H7 (cell line): ENCODE measurements at regions not wholly inside any gene's neighbourhood (a gene's known extent, or its start where the extent isn't known, plus 50 kb on each side); places are given as distances from the start of the nearest gene placed in this dataset.

Experiments
- DNase-seq: peaks from one replicate; pipeline ENCODE4 v3.0.0; 2012
- H3K27me3 ChIP-seq: 2 replicates; pipeline ENCODE4 v1.6.0; 2011; ENCODE audit warnings: mild to moderate bottlenecking, low read length; ENCODE audit not compliant: control insufficient read depth, insufficient read depth
- H3K36me3 ChIP-seq: replicated peaks from 2 replicates; pipeline ENCODE4 v1.5.1; 2011; ENCODE audit warnings: low read length; ENCODE audit not compliant: control insufficient read depth, insufficient read depth
- H3K4me3 ChIP-seq: 2 replicates; pipeline ENCODE4 v1.5.1; 2011; ENCODE audit warnings: low read depth, mild to moderate bottlenecking, control low read depth, low read length, moderate library complexity; ENCODE audit not compliant: insufficient read depth

GRCh38 chr16:79795556-79795955 is 195.0 kb upstream of the MAF start:
- no peak for DNase-seq
- Histone ChIP-seq H3K36me3 (no peaks in the 10 kb centered on the region), H3K27me3 (no peaks in the 10 kb centered on the region), H3K4me3 (no peak overlapping the region)

GRCh38 chr16:79794941-79795340 is 194.4 kb upstream of the MAF start:
- Histone ChIP-seq H3K27me3 (no peaks in the 10 kb centered on the region), H3K4me3 (no peak overlapping the region), H3K36me3 (no peaks in the 10 kb centered on the region)
- no peak for DNase-seq

DNA sequence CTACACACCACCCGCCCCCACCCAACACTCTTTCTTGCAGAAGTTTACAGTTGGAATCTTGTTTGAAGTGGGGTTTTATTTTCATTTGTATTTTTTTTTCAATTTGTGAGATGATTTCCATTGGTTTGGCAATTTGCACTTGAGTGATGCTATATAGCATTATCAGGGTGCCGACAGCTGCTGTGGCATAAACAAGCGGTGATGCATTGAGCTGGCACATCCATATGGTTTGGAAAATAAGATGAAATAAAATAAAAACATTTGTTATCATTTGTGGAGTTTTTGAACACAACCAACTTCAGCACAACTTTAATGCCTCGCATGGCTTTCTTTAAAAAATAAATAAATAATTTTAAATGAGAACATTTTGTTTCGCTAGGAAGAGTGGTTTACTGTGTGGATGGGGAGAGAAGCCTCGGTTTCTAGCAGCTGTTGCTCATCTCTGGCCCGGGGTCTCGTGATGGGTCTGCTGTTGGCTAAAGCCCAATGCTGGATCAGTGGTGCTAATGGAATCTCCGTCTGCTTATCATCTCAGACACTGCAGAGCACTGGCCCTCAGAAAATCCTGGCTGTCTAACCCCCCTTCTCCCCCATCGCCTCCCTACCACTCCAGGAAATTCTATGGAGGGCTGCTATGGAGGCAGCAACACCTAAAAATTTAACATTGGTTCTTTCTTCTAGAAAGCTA is 192.3 kb upstream of the MAF start:
- no peak for DNase-seq
- H3K27me3 ChIP-seq = no peaks in the 10 kb centered on the region

DNA sequence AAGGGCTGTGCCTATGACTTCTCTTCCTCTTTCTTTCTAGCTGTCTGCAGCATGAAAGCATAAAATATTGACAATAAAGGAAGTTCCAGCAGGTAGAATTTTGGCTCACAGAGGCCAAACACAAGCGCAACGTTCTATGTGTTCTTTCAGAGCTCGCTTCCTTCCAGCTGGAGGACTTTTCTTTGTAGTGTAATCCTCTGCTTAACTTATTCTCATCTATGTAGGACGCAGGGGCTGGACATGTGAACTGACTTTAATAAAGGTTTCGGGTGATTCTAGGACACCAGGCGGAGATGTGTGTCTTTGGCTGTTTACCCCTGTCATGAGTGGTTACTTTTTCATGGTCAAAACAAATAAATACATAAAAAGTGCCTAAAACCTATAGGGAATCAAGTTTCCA is 191.5 kb upstream of the MAF start:
- DNase-seq = no peak
- Histone ChIP-seq H3K27me3 (no peaks in the 10 kb centered on the region), H3K4me3 (no peak overlapping the region), H3K36me3 (no peaks in the 10 kb centered on the region)

More for the DNA sequence above, 192.3 kb upstream of the MAF start:
- H3K4me3 ChIP-seq = no peak overlapping the region
- no peaks in the 10 kb centered on the region for H3K36me3 ChIP-seq

DNA sequence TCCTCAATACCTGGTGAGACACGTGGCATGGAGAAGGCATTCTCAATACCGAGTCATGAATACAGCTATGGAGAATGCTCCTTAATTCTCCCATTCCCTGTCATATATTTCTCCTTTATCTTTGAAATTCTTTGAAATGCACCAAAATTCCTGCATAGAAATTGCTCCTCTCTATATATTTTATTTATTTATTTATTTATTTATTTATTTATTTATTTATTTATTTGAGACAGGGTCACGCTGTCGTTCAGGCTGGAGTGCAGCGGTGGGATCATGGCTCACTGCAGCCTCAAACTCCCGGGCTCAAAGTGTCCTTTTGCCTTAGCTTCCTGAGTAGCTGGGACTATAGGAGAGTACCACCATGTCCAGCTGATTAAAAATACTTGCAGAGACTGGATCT is 190.3 kb upstream of the MAF start:
- no peaks in the 10 kb centered on the region for H3K36me3 ChIP-seq
- no peak overlapping the region for H3K4me3 ChIP-seq
- no peaks in the 10 kb centered on the region for H3K27me3 ChIP-seq
- DNase-seq = no peak

- H3K27me3 ChIP-seq = no peaks in the 10 kb centered on the region
- no peaks in the 10 kb centered on the region for H3K36me3 ChIP-seq
- H3K4me3 ChIP-seq = no peak overlapping the region
- DNase-seq = no peak
These were observed 188.4 kb upstream of the MAF start for GRCh38 chr16:79788949-79789348.

DNA sequence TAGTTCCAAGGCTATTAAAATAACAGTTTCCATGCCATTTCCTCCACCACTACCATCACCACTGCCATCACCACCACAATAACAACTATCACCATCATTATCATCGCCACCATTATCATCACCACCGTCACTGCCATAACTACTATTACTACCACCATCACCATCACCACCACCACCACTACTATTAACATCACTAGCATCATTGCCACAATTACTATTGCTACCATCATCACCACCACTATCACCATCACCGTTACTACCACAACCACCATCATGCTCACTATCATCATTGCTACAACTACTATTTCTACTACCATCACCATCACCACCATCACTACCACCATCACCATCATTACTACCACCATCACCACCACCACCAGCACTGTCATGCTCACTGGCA is 185.9 kb upstream of the MAF start:
- no peaks in the 10 kb centered on the region for H3K36me3 ChIP-seq
- H3K4me3 ChIP-seq = no peak overlapping the region
- no peaks in the 10 kb centered on the region for H3K27me3 ChIP-seq
- no peak for DNase-seq

DNA sequence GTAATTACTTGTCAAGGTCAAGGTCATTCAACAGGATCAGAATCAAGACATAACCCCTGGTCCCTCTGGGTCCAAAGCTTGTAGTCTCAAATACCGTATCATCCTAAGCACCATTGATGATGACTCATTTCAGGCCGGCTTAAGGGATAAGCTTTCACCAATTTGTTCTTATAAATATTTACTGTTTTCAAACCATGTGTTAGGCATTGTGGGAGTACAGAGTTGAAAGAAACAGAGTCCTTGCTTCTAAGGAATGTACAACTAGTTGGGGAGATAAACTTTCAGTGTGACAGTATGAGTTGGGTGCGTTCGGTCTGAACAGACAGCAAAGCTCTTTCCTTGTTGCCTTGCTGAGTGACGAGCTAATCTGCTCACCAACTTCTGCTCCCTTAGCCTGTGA is 183.5 kb upstream of the MAF start:
- Histone ChIP-seq H3K36me3 (no peaks in the 10 kb centered on the region), H3K27me3 (no peaks in the 10 kb centered on the region), H3K4me3 (no peak overlapping the region)
- DNase-seq = no peak

DNA sequence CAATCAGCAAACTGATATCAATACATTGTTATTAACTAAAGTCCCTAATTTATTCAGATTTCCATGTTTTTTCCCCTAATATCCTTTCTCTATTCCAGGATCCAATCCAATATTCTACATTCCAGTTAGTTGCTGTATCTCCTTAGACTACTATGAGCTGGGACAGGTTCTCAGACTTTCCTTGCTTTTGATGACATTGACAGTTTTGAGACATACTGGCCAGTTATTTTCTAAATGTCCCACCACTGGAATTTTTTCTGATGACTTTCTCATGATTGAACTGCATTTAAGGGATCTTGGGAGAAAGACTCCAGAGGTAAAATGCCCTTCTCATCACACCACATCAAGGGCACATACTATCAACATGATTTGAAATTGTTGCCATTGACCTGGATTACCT is 177.1 kb upstream of the MAF start:
- DNase-seq = no peak
- Histone ChIP-seq H3K36me3 (no peaks in the 10 kb centered on the region), H3K27me3 (no peaks in the 10 kb centered on the region), H3K4me3 (no peak overlapping the region)

DNA sequence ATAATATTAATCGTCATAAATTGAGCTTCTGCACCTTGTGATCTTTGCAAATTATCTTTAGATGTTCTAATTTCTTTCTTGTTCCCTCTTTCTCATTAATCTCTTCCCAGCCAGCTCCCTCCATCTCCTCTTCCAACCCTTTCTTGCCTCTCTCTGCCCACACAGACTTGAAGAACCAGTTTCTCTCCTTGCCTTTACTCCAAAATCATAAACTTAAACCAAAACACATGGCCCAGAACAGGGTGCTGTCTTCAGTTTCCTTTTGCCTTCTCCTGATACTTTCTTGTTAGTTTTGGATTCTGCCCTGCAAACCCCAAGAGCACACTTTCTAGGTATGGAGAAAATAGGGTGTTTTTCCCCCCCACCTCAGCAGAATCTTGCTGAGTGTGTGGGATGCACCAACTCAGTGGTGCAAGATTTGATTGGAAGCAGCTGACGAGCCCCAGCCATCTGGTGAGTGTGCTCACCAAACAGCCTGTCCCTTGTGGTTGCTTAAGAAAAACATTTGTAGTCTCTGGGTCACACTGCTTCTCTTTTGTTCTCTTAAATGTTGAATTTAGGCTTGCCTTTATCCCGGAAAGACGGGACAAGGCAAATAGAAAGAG is 175.8 kb upstream of the MAF start:
- DNase-seq = peak; percentile 19
- H3K4me3 ChIP-seq = no peak overlapping the region
- H3K27me3 ChIP-seq = peaks cover 1% of the 10 kb centered on the region
- H3K36me3 ChIP-seq = no peaks in the 10 kb centered on the region

GRCh38 chr16:79772784-79773183 is 172.2 kb upstream of the MAF start:
- Histone ChIP-seq H3K36me3 (no peaks in the 10 kb centered on the region), H3K27me3 (peaks cover 1% of the 10 kb centered on the region), H3K4me3 (no peak overlapping the region)
- DNase-seq = no peak

DNA sequence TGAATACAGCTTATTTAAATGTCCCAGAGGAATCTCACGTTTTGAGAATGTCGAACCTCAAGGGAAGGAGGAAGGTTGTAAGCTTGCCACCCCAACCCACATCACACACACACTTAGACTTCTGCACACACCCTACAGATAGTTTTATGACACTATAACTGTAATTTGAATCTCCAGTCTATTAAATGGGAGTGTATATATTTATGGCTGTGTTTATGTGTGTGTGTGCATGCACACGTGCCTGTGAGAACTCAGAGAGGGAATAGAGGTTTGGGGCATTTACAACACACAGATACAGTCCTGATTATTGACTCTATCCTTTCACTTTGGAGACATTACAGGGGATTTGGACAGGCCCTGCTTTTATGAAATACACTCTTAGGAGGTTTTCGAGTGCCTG is 171.5 kb upstream of the MAF start:
- Histone ChIP-seq H3K27me3 (peaks cover 1% of the 10 kb centered on the region), H3K36me3 (no peaks in the 10 kb centered on the region), H3K4me3 (no peak overlapping the region)
- DNase-seq = no peak

DNA sequence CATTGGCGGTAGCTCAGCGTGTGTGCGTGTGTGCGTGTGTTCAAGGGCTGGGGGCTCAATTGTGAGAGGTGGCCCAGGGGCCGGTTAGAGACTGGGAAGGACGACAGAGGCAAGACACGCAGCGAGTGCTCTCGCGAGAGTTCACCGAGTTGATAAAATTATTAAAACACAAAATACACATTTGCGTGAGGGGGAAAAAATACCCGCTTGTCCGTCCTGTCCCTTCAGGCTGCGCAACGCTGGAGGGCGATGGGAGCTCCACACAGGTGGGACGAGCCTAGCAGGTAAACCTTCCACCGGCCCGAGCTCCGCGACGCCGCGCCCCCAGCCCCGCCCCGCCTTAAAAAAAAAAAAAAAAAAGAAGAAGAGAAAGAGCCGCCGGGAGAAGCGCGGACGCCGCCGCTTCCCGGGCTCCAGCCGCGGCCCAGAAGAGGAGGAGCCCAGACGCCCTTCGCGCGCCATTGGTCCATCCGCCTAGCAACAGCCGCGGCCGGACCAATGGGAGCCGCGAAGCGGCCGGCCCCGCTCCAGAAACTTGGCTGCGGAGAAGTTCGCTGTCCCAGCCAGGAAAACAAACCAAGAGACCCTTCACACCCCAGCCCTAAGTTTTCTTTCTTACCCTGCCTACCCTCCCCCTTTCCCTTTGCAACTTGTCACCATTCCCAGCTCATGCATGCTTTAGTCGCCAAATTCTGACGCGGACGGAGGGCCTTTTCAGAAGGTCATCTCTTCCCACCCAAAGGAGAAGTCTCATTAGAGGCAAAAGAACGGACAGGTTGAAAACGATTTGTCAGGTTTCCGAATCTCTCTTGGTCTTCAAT is 169.9 kb upstream of the MAF start:
- no peaks in the 10 kb centered on the region for H3K36me3 ChIP-seq
- peak; percentile 94 for DNase-seq
- H3K27me3 ChIP-seq = peaks cover 1% of the 10 kb centered on the region

GRCh38 chr16:79769928-79770243 is 169.3 kb upstream of the MAF start:
- no peaks in the 10 kb centered on the region for H3K36me3 ChIP-seq
- H3K27me3 ChIP-seq = peaks cover 1% of the 10 kb centered on the region
- DNase-seq = no peak
- peak overlapping the region; percentile 65 for H3K4me3 ChIP-seq

More for the DNA sequence above, 169.9 kb upstream of the MAF start:
- peak overlapping the region; percentile 65 for H3K4me3 ChIP-seq

DNA sequence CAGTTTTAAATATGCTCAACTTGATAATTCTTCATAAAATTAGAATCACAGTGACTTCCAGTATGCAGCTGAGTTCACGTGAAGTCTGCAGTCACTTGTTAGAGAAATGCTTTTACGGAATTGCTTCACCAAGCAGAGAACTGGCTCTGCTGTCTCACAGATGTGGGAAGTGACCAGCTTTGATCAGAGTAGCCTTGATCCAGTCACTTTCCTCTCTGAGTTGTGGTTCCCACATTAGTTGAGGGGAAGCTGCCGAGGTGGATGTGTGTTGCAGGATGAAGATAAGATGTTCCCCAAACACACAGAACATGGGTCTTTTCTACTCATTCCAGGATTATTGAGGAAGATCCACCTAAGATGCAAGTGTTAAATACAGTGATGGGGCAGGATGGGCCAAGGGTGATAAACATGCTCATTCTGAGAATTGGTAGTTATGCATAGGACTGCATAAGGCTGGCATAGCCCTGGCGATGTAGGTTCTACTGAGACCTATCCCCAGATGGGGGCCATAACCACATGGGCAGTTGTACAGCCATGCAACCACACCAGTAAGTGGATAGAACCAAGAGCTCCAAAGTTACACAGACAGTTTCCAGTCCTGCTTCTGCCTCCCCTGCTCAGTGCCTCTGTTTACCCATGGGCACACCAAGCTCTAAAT is 168.9 kb upstream of the MAF start:
- H3K4me3 ChIP-seq = no peak overlapping the region
- H3K36me3 ChIP-seq = no peaks in the 10 kb centered on the region
- H3K27me3 ChIP-seq = peaks cover 1% of the 10 kb centered on the region
- DNase-seq = no peak
